Suprapubic skin (tissue), 4 donors: ENCODE measurements at regions not wholly inside any gene's neighbourhood (a gene's known extent, or its start where the extent isn't known, plus 50 kb on each side); places are given as distances from the start of the nearest gene placed in this dataset.

Experiments
- DNase-seq, 2 donors: peaks; one replicate each; pipeline ENCODE4 v3.0.0-alpha.2; 2019; ENCODE audit warnings: low spot score in 2 of 2
- H3K27ac ChIP-seq: fragments of 200-600 bp; sonication (generic); one replicate; pipeline ENCODE4 v1.5.1; 2019
- H3K27me3 ChIP-seq: fragments of 200-600 bp; sonication (generic); one replicate; pipeline ENCODE4 v1.5.1; 2019
- H3K36me3 ChIP-seq: fragments of 200-600 bp; sonication (generic); one replicate; pipeline ENCODE4 v1.5.1; 2019
- H3K4me1 ChIP-seq: fragments of 200-600 bp; sonication (generic); one replicate; pipeline ENCODE4 v1.5.1; 2019
- H3K4me3 ChIP-seq: fragments of 200-600 bp; sonication (generic); one replicate; pipeline ENCODE4 v1.5.1; 2019; ENCODE audit warnings: mild to moderate bottlenecking
- H3K9me3 ChIP-seq: fragments of 200-600 bp; sonication (generic); one replicate; pipeline ENCODE4 v1.5.1; 2019
- EP300 ChIP-seq: sonication (generic); formaldehyde crosslinking; IDR thresholded peaks from one replicate; pipeline ENCODE4 v1.6.1; 2017; ENCODE audit warnings: antibody characterized with exemption
- POLR2A ChIP-seq, 2 donors: fragments of 450-650 bp; IDR thresholded peaks; one replicate each; pipeline ENCODE4 v1.6.1; 2017; ENCODE audit warnings: antibody characterized with exemption in 2 of 2, mild to moderate bottlenecking in 2 of 2, moderate library complexity in 2 of 2
- POLR2AphosphoS5 ChIP-seq, 3 donors: sonication (generic); formaldehyde crosslinking; IDR thresholded peaks; one replicate each; pipeline ENCODE4 v1.6.1; 2017; ENCODE audit warnings: antibody characterized with exemption in 3 of 3
- WGBS: methylation state at CpG from one replicate; pipeline ENCODE4 v1.1.5; 2018; 5-methylcytosine and 5-hydroxymethylcytosine counted together
- TF ChIP-seq, protein P1 (sequence below), 2 donors: fragments of 200-600 bp in 1 of 2; fragments of 450-650 bp in 1 of 2; sonication (generic) in 1 of 2; IDR thresholded peaks; one replicate each; pipeline ENCODE4 v1.5.1; 2016 to 2019; ENCODE audit warnings: antibody characterized with exemption in 2 of 2, mild to moderate bottlenecking in 1 of 2, moderate library complexity in 1 of 2

- no peaks in the 10 kb centered on the region for H3K36me3 ChIP-seq
- no peaks in the 10 kb centered on the region for H3K9me3 ChIP-seq
- no peak overlapping the region for H3K27ac ChIP-seq
- no peak overlapping the region for H3K4me3 ChIP-seq
- DNase-seq = no peak
- TF ChIP-seq POLR2A (IDR thresholded peaks at IDR 0.05) (no peak), POLR2AphosphoS5 (IDR thresholded peaks at IDR 0.05) (no peak), EP300 (no peak)
- TF ChIP-seq, protein P1, sequence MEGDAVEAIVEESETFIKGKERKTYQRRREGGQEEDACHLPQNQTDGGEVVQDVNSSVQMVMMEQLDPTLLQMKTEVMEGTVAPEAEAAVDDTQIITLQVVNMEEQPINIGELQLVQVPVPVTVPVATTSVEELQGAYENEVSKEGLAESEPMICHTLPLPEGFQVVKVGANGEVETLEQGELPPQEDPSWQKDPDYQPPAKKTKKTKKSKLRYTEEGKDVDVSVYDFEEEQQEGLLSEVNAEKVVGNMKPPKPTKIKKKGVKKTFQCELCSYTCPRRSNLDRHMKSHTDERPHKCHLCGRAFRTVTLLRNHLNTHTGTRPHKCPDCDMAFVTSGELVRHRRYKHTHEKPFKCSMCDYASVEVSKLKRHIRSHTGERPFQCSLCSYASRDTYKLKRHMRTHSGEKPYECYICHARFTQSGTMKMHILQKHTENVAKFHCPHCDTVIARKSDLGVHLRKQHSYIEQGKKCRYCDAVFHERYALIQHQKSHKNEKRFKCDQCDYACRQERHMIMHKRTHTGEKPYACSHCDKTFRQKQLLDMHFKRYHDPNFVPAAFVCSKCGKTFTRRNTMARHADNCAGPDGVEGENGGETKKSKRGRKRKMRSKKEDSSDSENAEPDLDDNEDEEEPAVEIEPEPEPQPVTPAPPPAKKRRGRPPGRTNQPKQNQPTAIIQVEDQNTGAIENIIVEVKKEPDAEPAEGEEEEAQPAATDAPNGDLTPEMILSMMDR (IDR thresholded peaks at IDR 0.05) = no peak
- H3K4me1 ChIP-seq = peaks cover 8% of the 10 kb centered on the region
- WGBS = 76% methylated on average over 5 of the region's 7 CpGs
- no peaks in the 10 kb centered on the region for H3K27me3 ChIP-seq
Measured at GRCh38 chr5:142425286-142426065, 100.7 kb upstream of the SPRY4 start.

GRCh38 chr5:142422429-142422828 lies 97.6 kb upstream of the SPRY4 start:
- no peaks in the 10 kb centered on the region for H3K27me3 ChIP-seq
- no peak for TF ChIP-seq POLR2AphosphoS5 (IDR thresholded peaks at IDR 0.05)
- TF ChIP-seq POLR2A (IDR thresholded peaks at IDR 0.05) = no peak
- TF ChIP-seq EP300 = no peak
- TF ChIP-seq, protein P1 (IDR thresholded peaks at IDR 0.05) = no peak

GRCh38 chr5:142421621-142422397 lies 97.0 kb upstream of the SPRY4 start:
- H3K4me3 ChIP-seq = no peak overlapping the region
- no peak for TF ChIP-seq POLR2AphosphoS5 (IDR thresholded peaks at IDR 0.05)
- TF ChIP-seq POLR2A (IDR thresholded peaks at IDR 0.05) = no peak
- TF ChIP-seq, protein P1 (IDR thresholded peaks at IDR 0.05) = no peak
- no peak for TF ChIP-seq EP300
- H3K36me3 ChIP-seq = no peaks in the 10 kb centered on the region
- WGBS = 62% methylated on average over 1 of the region's 1 CpG
- H3K9me3 ChIP-seq = no peaks in the 10 kb centered on the region
- no peak overlapping the region for H3K27ac ChIP-seq
- H3K27me3 ChIP-seq = no peaks in the 10 kb centered on the region
- H3K4me1 ChIP-seq = peaks cover 8% of the 10 kb centered on the region
- no peak for DNase-seq

More at GRCh38 chr5:142422429-142422828, 97.6 kb upstream of the SPRY4 start:
- Histone ChIP-seq H3K4me1 (peaks cover 8% of the 10 kb centered on the region), H3K4me3 (no peak overlapping the region), H3K36me3 (no peaks in the 10 kb centered on the region), H3K27ac (no peak overlapping the region), H3K9me3 (no peaks in the 10 kb centered on the region)
- no peak for DNase-seq

GRCh38 chr5:142421228-142421617 lies 96.4 kb upstream of the SPRY4 start:
- Histone ChIP-seq H3K36me3 (no peaks in the 10 kb centered on the region), H3K4me3 (no peak overlapping the region), H3K27me3 (no peaks in the 10 kb centered on the region), H3K9me3 (no peaks in the 10 kb centered on the region), H3K4me1 (peaks cover 2% of the 10 kb centered on the region), H3K27ac (no peak overlapping the region)
- DNase-seq = no peak
- WGBS = 45% methylated on average over 5 of the region's 5 CpGs
- TF ChIP-seq EP300 (no peak), POLR2AphosphoS5 (IDR thresholded peaks at IDR 0.05) (no peak), POLR2A (IDR thresholded peaks at IDR 0.05) (no peak)
- TF ChIP-seq, protein P1 (IDR thresholded peaks at IDR 0.05) = no peak

GRCh38 chr5:142420561-142421227 lies 95.9 kb upstream of the SPRY4 start:
- no peaks in the 10 kb centered on the region for H3K9me3 ChIP-seq
- no peak overlapping the region for H3K4me3 ChIP-seq
- no peak for DNase-seq
- H3K27ac ChIP-seq = no peak overlapping the region
- no peaks in the 10 kb centered on the region for H3K4me1 ChIP-seq
- WGBS = 71% methylated on average over 3 of the region's 3 CpGs
- no peaks in the 10 kb centered on the region for H3K36me3 ChIP-seq
- H3K27me3 ChIP-seq = no peaks in the 10 kb centered on the region
- TF ChIP-seq POLR2AphosphoS5 (IDR thresholded peaks at IDR 0.05) (no peak), EP300 (no peak), POLR2A (IDR thresholded peaks at IDR 0.05) (no peak)
- TF ChIP-seq, protein P1 (IDR thresholded peaks at IDR 0.05) = no peak
